HS-27A (cell line): ENCODE measurements at regions not wholly inside any gene's neighbourhood (a gene's known extent, or its start where the extent isn't known, plus 50 kb on each side); places are given as distances from the start of the nearest gene placed in this dataset.
"Not testable (repeated sequence)": the region's sequence is repeated elsewhere in the genome, so short reads cannot be mapped to it uniquely, and the experiment has no call there.

ENCODE experiments used
- DNase-seq: peaks from one replicate; pipeline ENCODE4 v3.0.0-alpha.2; 2012; ENCODE audit warnings: low read depth, missing footprints

DNA sequence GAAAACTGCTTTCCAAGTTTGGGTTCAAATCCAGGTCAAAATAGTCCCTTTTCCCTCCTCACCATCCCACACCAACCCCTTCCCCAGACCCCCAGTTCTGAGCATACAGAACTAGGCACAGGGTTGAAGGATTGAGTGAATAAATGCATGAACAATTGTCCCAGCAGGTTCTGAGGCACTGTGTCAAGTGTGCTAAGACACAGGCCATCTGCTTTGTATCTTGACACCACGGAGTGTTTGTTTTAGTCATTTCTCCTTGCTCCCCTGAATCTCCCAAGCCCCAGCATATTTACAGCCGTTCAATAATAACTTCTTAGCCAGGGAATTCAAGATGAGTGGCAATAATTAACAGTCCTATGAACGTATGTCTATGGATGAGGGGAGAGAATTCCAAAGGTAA is 102.8 kb upstream of the JARID2 start:
- DNase-seq: no peak

GRCh38 chr6:15143540-15143939 is 102.3 kb upstream of the JARID2 start:
- DNase-seq: no peak

GRCh38 chr6:15145821-15146220 is 100.0 kb upstream of the JARID2 start:
- no peak for DNase-seq

- DNase-seq: no peak
Measured at GRCh38 chr6:15147827-15148226, 98.0 kb upstream of the JARID2 start.

GRCh38 chr6:15148356-15148946 is 97.4 kb upstream of the JARID2 start:
- DNase-seq: peak; percentile 42

DNA sequence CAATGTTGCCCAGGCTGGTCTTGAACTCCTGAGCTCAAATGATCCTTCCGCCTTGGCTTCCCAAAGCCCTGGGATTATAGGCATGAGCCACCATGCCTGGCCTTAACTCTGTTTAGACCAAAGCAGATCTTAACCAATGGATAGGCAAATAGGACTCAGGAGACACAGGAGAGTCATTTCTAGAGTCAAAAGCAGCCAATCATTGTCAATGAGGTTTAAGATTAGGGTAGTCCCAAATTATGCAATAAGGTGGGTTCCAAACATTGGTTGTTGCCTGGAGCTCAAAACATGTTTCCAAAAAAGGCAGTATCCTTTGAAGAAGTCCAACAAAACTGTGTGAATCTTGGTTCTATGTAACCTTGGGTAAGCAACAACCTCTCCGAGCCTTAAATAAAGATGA is 95.7 kb upstream of the JARID2 start:
- no peak for DNase-seq

DNA sequence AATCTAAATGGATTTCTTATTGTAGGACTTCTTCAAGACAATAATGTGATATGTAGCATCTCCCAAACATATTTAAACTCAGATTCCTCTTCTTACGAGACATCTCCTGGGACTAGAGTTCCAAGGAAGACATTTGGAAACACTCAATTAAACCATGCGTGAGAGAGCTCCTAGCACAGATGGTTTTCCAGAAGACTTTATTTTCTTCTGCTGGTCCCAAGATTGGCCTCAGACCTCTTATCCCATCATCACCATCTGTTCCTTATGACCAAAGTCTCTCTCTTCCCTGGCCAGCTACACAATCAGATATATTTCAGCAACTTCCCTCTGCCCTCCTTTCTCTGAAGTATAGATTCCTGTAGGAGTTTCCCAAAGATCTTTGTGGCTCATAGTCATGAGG is 93.2 kb upstream of the JARID2 start:
- DNase-seq: no peak

DNA sequence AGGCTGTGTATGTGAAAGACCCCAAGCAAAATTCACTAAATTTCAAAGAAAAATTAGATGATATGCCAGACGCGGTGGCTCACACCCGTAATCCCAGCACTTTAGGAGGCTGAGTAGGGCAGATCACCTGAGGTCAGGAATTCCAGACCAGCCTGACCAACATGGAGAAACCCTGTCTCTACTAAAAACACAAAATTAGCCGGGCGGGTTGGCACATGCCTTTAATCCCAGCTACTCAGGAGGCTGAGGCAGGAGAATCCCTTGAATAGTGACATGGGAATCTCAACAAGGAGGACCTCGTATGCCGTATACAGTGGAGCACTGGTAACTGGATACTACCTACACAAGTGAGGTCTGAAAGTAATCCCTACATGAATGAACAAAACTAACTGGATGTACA is 92.7 kb upstream of the JARID2 start:
- DNase-seq: no peak

- no peak for DNase-seq
Measured at GRCh38 chr6:15157479-15157878, 88.4 kb upstream of the JARID2 start.

DNA sequence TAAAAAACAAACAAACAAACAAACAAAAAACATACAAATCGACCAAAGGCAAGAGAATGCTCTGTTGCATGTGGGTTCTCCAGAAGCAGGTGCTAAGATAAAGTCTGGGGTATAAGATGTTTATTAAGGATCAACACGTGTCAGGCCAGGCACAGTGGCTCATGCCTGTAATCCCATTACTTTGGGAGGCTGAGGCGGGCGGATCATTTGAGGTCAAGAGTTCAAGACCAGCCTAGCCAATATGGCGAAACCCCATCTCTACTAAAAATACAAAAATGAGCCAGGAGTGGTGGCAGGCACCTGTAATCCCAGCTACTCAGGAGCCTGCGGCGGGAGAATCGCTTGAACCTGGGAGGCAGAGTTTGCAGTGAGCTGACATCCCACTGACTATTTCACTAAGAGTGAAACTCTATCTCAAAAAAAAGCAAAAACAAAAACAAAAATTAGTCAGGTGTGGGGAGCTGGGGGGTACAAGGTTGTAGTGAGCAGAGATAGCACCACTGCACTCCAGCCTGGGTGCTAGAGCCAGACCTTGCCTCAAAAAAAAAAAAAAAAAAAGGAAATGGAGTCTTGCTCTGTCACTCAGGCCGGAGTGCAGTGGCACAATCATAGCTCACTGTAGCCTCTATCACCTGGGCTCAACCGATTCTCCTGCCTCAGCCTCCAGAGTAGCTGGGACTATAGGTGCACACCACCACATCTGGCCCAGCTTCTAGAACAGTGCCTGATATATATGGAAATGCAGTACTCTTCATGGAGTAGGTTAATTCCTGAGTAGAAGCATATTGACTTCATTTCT is 86.8 kb upstream of the JARID2 start:
- DNase-seq: no peak

DNA sequence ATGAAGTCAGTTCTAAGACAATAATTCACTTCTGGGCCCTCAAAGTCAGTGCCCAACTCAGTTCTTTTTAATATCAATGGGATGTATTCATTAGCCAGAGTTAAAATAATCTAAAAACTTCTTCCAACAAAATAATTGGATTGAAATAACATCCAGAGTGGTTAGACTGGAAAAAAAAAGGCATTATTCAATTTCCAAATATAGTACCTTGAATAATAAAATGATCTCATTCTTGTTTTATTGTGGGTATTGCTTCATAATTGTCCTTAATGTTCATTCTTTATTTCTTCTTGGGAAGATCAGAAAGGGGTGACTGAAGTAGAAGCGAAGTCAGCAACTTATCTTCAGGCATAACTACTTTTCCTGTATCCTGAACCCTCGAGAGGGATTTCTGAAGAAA is 85.1 kb upstream of the JARID2 start:
- no peak for DNase-seq

DNA sequence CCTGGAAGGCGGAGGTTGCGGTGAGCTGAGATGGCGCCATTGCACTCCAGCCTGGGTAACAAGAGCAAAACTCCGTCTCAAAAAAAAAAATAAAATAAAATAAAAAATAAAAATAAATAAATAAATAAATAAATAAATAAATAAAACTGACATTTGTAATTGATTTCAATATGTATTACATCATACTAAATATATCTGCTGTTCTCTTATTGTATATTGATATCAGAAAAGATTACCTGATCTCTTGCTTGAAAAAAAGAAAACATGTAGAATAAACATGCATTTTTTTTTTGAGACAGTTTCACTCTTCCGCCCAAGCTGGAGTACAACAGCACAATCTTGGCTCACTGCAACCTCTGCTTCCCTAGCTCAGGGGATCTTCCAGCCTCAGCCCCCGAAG is 81.0 kb upstream of the JARID2 start:
- not testable (repeated sequence) for DNase-seq

- no peak for DNase-seq
Measured at GRCh38 chr6:15166121-15166520, 79.7 kb upstream of the JARID2 start.

- DNase-seq: no peak
Measured at GRCh38 chr6:15170126-15170525, 75.7 kb upstream of the JARID2 start.

GRCh38 chr6:15171026-15171425 is 74.8 kb upstream of the JARID2 start:
- no peak for DNase-seq

DNA sequence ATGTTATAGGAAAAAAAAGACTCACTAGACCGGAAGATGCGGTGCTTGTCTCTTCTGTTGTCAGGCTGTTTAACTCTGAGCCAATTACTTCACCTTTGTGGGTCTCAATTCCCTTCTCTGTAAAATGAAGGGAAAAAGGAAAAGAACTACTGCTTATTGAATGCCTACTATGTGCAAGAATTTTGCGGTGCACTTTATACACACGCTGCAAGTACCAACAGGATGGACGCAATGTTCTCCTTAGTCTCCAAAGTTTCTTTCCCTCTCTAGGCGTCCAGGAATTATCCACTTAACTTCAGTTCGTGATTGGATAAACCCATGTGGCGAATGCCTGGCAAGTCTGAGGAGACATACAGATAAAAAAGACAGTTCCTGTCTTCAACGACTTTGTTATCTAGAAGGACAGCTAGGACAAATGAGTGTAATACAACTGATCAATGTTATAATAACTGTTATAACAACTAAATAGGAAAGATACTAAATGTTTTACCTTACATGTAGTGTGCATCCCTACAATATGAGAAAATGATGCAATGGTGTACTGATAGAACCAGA is 69.0 kb upstream of the JARID2 start:
- DNase-seq: no peak

DNA sequence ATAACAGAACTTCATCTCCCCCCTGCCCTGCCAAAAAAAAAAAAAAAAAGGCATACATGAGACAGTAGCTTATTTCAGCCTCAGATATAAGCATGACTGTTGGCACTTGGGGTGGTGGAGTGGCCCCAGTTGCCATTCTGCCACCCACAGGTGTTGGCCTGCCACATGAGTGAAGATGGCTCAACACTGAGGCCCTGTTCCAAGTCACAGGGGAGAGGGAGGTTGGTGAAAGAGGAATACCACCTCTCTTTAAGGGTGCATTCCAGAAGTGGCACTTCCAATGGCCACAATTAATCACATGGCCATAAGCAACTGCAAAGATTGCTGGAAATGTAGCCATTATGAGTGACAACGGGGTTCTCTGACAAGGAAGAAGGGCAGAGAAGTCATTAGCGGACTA is 61.9 kb upstream of the JARID2 start:
- no peak for DNase-seq

- DNase-seq: no peak
Measured at GRCh38 chr6:15184441-15184861, 61.4 kb upstream of the JARID2 start.

DNA sequence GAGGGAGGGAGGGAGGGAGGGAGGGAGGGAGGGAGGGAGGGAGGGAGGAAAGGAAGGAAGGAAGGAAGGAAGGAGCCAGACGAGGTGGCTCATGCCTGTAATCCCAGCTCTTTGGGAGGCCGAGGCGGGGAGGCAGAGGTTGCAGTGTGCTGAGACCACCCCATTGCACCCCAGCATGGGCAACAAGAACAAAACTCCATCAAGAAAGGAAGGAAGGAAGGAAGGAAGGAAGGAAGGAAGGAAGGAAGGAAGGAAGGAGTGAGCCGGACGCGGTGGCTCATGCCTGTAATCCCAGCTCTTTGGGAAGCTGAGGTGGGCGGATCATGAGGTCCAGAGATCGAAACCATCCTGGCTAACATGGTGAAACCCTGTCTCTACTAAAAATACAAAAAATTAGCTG is 60.8 kb upstream of the JARID2 start:
- not testable (repeated sequence) for DNase-seq

- DNase-seq: not testable (repeated sequence)
Measured at GRCh38 chr6:15193451-15193850, 52.4 kb upstream of the JARID2 start.

- no peak for DNase-seq
Measured at GRCh38 chr6:15194453-15194852, 51.4 kb upstream of the JARID2 start.
